ENCODE measurements at regions not wholly inside any gene's neighbourhood (a gene's known extent, or its start where the extent isn't known, plus 50 kb on each side); places are given as distances from the start of the nearest gene placed in this dataset.

- no peak for TF ChIP-seq EZH2 (IDR thresholded peaks at IDR 0.05; ENCODE audit: borderline replicate concordance, low read depth, low read length, poor library complexity, severe bottlenecking)
- no peak for TF ChIP-seq CTCF (conservative IDR thresholded peaks at IDR 0.05; ENCODE audit: low read depth, low read length)
These were observed 56.7 kb upstream of the LAPTM5 start for GRCh38 chr1:30814292-30814691.
